K562 (cell line): ENCODE measurements at regions not wholly inside any gene's neighbourhood (a gene's known extent, or its start where the extent isn't known, plus 50 kb on each side); places are given as distances from the start of the nearest gene placed in this dataset.

Experiments used
- ATAC-seq: fragments of 200-7000 bp; cut with Tn5 transposase; 3 replicates; pipeline ENCODE4 v1.9.1; 2020; ENCODE audit warnings: moderate library complexity
- BruUV-seq: library from RNA; stranded (reverse); fragments of 400-500 nt; replicated peaks from 2 replicates; lab custom pipeline; 2021; lab: Mats Ljungman, UMichigan
- CTCF ChIA-PET: fragments of 300-600 bp; formaldehyde crosslinking; extraction: SDS; loops from one replicate; lab custom pipeline; 2021; ENCODE audit warnings: low intra/inter-chr PET ratio; lab: Yijun Ruan, JAX
- POLR2A ChIA-PET: fragments of 300-600, 350-650 bp; sonication (Branson Sonifier 250); formaldehyde crosslinking; extraction: SDS; loops from one replicate; lab custom pipeline; 2021; ENCODE audit warnings: antibody characterized with exemption, inconsistent platforms; lab: Yijun Ruan, JAX
- DNase-seq, 4 experiments: peaks; one replicate each; pipeline versions ENCODE4 v3.0.0 to v3.0.0-alpha.2; 2011 to 2018; ENCODE audit warnings: low spot score in 3 of 4, mixed read lengths in 3 of 4; ENCODE audit errors: extremely low read depth in 1 of 4
- FAIRE-seq: peaks from 2 replicates; lab custom pipeline; 2011; peaks lifted over from hg19 to GRCh38; lab: Jason Lieb, UNC
- H2AFZ ChIP-seq: 2 replicates; pipeline ENCODE4 v1.6.0; 2011; ENCODE audit warnings: low read depth, low read length, control low read depth, inconsistent platforms
- H3K27ac ChIP-seq: fragments of 200-600 bp; 3 replicates; pipeline ENCODE4 v1.8.0; 2011; ENCODE audit warnings: low read depth, mild to moderate bottlenecking, control low read depth, inconsistent platforms, low read length, moderate library complexity, mixed read lengths; ENCODE audit errors: extremely low read depth
- H3K27me3 ChIP-seq, 2 experiments: fragments of 300-600 bp in 1 of 2; 2 replicates in 1 of 2; 3 replicates in 1 of 2; pipeline versions ENCODE4 v1.6.0 to v1.8.0; 2011; ENCODE audit warnings: inconsistent platforms in 2 of 2, low read length in 2 of 2, mild to moderate bottlenecking in 1 of 2, mixed read lengths in 1 of 2, moderate library complexity in 1 of 2; ENCODE audit not compliant: control insufficient read depth in 2 of 2, insufficient read depth in 2 of 2
- H3K36me3 ChIP-seq: fragments of 300-600 bp; 3 replicates; pipeline ENCODE4 v1.8.0; 2011; ENCODE audit warnings: mild to moderate bottlenecking, low read length, inconsistent platforms; ENCODE audit not compliant: control insufficient read depth, insufficient read depth
- H3K4me1 ChIP-seq, 2 experiments: fragments of 200-600 bp in 1 of 2; replicated peaks in 1 of 2; 2 replicates in 1 of 2; 3 replicates in 1 of 2; pipeline versions ENCODE4 v1.5.1 to v1.8.0; 2011; ENCODE audit warnings: inconsistent platforms in 2 of 2, low read length in 2 of 2, mild to moderate bottlenecking in 1 of 2, mixed read lengths in 1 of 2, moderate library complexity in 1 of 2; ENCODE audit not compliant: control insufficient read depth in 2 of 2, insufficient read depth in 2 of 2
- H3K4me2 ChIP-seq: 2 replicates; pipeline ENCODE4 v1.6.1; 2011; ENCODE audit warnings: low read length, control low read depth, inconsistent platforms, mixed read lengths; ENCODE audit not compliant: insufficient read depth
- H3K4me3 ChIP-seq: fragments of 200-600 bp; sonication (generic), shearing (Covaris generic); 2 replicates; pipeline ENCODE4 v1.5.1; 2016; ENCODE audit warnings: control low read depth, inconsistent platforms
- H3K79me2 ChIP-seq: fragments of 200-600 bp; 3 replicates; pipeline ENCODE4 v1.8.0; 2011; ENCODE audit warnings: low read length, inconsistent platforms; ENCODE audit not compliant: control insufficient read depth, insufficient read depth
- H3K9ac ChIP-seq, 2 experiments: 2 replicates each; pipeline versions ENCODE4 v1.6.0 to v1.6.1; 2011; ENCODE audit warnings: low read depth in 2 of 2, low read length in 2 of 2, control low read depth in 1 of 2, inconsistent platforms in 1 of 2, mild to moderate bottlenecking in 1 of 2, mixed read lengths in 1 of 2; ENCODE audit not compliant: insufficient read depth in 1 of 2
- H3K9me1 ChIP-seq: one replicate; pipeline ENCODE4 v1.6.0; 2011; ENCODE audit warnings: inconsistent platforms, mild to moderate bottlenecking, low read length, moderate library complexity; ENCODE audit not compliant: control insufficient read depth, insufficient read depth
- H3K9me3 ChIP-seq: replicated peaks from 2 replicates; pipeline ENCODE4 v1.5.1; 2011; ENCODE audit warnings: low read depth, low read length, inconsistent platforms; ENCODE audit not compliant: control insufficient read depth, insufficient read depth
- H4K20me1 ChIP-seq: replicated peaks from 2 replicates; pipeline ENCODE4 v1.6.1; 2011; ENCODE audit warnings: low read length, inconsistent platforms, mixed read lengths; ENCODE audit not compliant: control insufficient read depth, insufficient read depth
- CBFB ChIP-seq: sonication (generic); formaldehyde crosslinking; IDR thresholded peaks from 2 replicates; pipeline ENCODE4 v1.4.0; 2020; ENCODE audit warnings: mild to moderate bottlenecking, missing genetic modification reagents
- CREB5 ChIP-seq: fragments of 250-450 bp; sonication (Bioruptor Pico); IDR thresholded peaks from 2 replicates; pipeline ENCODE4 v1.5.0; 2020; ENCODE audit warnings: mild to moderate bottlenecking
- DEAF1 ChIP-seq: fragments of 450-650 bp; formaldehyde crosslinking; IDR thresholded peaks from 2 replicates; pipeline ENCODE4 v1.4.0; 2020; ENCODE audit warnings: mild to moderate bottlenecking, moderate library complexity
- E2F3 ChIP-seq: fragments of 250-450 bp; sonication (Bioruptor Pico); IDR thresholded peaks from 2 replicates; pipeline ENCODE4 v1.4.0; 2020; ENCODE audit warnings: mild to moderate bottlenecking
- E2F5 ChIP-seq: sonication (generic); formaldehyde crosslinking; IDR thresholded peaks from 2 replicates; pipeline ENCODE4 v1.8.0; 2022; ENCODE audit warnings: mild to moderate bottlenecking, missing genetic modification reagents
- EP300 ChIP-seq: IDR thresholded peaks from 2 replicates; pipeline ENCODE4 v1.6.1; 2012; ENCODE audit warnings: low read length, improper control_type of control experiment
- KAT8 ChIP-seq: fragments of 450-650 bp; IDR thresholded peaks from 2 replicates; pipeline ENCODE4 v1.6.1; 2016; ENCODE audit warnings: low read depth, mild to moderate bottlenecking
- ZBTB17 ChIP-seq: fragments of 450-650 bp; formaldehyde crosslinking; IDR thresholded peaks from 2 replicates; pipeline ENCODE4 v1.4.0; 2020; ENCODE audit warnings: mild to moderate bottlenecking
- WGBS: fragments of 100-300 bp; shearing (Covaris generic); methylation state at CpG from one replicate; pipeline ENCODE4 v1.1.6; 2016; ENCODE audit warnings: low coverage, mixed read lengths; ENCODE audit not compliant: insufficient coverage; ENCODE audit errors: missing lambda C conversion rate; 5-methylcytosine and 5-hydroxymethylcytosine counted together
- in situ Hi-C: fragments of 300-500 bp; cut with MboI; formaldehyde crosslinking; loops from 4 replicates; pipeline ENCODE4 v1.15.0; 2018; ENCODE audit warnings: inconsistent platforms, mixed read lengths
- intact Hi-C: fragments of 100-400 bp; cut with micrococcal nuclease; formaldehyde crosslinking; loops from 2 replicates; pipeline ENCODE4 v1.14.2; 2022

- ChIA-PET POLR2A (interaction anchor here (0.8 kb wide), 1 partner anchor 11 kb away, joined by 3 read pairs; no protein-coding TSS in a partner anchor), CTCF (no interaction called here)
- Histone ChIP-seq H3K9me1 (no peaks in the 10 kb centered on the region), H2AFZ (no peak overlapping the region), H3K9ac (no peak overlapping the region), H3K79me2 (no peaks in the 10 kb centered on the region), H3K27me3 (peaks cover 2 to 26% of the 10 kb centered on the region in 2 experiments; a peak in 4 of 5 replicates), H3K4me1 (no peaks in the 10 kb centered on the region), H3K4me2 (no peak overlapping the region), H3K9me3 (no peaks in the 10 kb centered on the region), H4K20me1 (no peaks in the 10 kb centered on the region), H3K36me3 (no peaks in the 10 kb centered on the region), H3K27ac (no peak overlapping the region), H3K4me3 (no peak overlapping the region)
- WGBS = 0% methylated on average over 5 of the region's 5 CpGs
- FAIRE-seq = no peak
- TF ChIP-seq E2F3 = no peak
- no peak for TF ChIP-seq E2F5
- no peak for TF ChIP-seq KAT8
- no peak for TF ChIP-seq DEAF1 (CRISPR knock-in tag)
- TF ChIP-seq CREB5 (CRISPR knock-in tag) = no peak
- no peak for TF ChIP-seq EP300
- TF ChIP-seq CBFB (CRISPR knock-in tag) = no peak
- no peak for TF ChIP-seq ZBTB17
- DNase-seq = no peak
- intact Hi-C loops = loop anchor here (5.0 kb wide), 1 partner anchor 355 kb away; no protein-coding TSS in a partner anchor
- BruUV-seq = no TSS peak
- in situ Hi-C loops = loop anchor here (10.0 kb wide), 1 partner anchor 288 kb away; no protein-coding TSS in a partner anchor
- no peak for ATAC-seq
Observed at GRCh38 chr5:2032432-2032831, 149.7 kb upstream of the IRX4 start.
